ENCODE measurements at regions not wholly inside any gene's neighbourhood (a gene's known extent, or its start where the extent isn't known, plus 50 kb on each side); places are given as distances from the start of the nearest gene placed in this dataset.
A peak's percentile ranks its signal among the peaks of the same experiment; 100 is the strongest.

DNA sequence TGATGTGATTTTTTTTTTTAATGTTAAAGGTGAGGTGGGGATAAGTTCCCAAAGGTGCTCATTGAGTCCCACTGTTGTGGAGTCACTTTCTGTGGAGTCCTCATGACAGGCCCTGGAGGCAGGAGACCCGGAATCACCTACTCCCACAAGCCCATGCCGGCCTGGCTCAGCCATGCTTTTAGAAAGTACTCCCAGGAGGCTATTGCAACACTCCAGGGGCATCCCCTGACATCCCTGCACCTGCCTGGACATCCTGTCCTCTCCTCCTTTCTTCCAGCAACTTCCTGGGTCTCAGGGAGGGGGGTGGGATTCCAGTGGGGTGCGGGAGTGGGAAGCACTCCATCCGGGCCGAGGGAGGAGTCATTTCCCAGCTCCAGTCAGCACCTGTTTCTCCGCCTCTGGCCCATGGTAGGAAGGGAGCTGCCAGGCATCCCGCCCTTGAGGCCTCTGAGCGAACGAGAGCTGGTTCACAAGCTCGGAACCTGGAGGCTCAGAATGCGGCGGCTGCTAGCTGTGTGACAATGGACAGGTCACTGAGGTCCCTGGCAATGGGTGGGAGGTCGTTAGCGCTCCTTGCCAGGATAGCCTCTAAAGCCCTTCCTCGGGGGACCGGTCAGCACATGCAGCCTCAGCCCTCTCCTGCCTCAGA lies 163.9 kb upstream of the ID2 start:
- H3K9me3 ChIP-seq, result no peaks in the 10 kb centered on the region
- no peaks in the 10 kb centered on the region for H3K36me3 ChIP-seq (ENCODE audit: low read depth)
- no peak overlapping the region for H3K4me3 ChIP-seq
- no peak for ATAC-seq
- H3K4me1 ChIP-seq (ENCODE audit: low read depth), result peaks cover 18% of the 10 kb centered on the region
- TF ChIP-seq, protein P1, sequence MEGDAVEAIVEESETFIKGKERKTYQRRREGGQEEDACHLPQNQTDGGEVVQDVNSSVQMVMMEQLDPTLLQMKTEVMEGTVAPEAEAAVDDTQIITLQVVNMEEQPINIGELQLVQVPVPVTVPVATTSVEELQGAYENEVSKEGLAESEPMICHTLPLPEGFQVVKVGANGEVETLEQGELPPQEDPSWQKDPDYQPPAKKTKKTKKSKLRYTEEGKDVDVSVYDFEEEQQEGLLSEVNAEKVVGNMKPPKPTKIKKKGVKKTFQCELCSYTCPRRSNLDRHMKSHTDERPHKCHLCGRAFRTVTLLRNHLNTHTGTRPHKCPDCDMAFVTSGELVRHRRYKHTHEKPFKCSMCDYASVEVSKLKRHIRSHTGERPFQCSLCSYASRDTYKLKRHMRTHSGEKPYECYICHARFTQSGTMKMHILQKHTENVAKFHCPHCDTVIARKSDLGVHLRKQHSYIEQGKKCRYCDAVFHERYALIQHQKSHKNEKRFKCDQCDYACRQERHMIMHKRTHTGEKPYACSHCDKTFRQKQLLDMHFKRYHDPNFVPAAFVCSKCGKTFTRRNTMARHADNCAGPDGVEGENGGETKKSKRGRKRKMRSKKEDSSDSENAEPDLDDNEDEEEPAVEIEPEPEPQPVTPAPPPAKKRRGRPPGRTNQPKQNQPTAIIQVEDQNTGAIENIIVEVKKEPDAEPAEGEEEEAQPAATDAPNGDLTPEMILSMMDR (IDR thresholded peaks at IDR 0.05), result no peak
- DNase-seq, result peak in 1 of 3 donors; percentile 55
- intact Hi-C loops (cut with DNase I, micrococcal nuclease), result no loop called here

GRCh38 chr2:8518979-8519668 lies 162.7 kb upstream of the ID2 start:
- DNase-seq, result no peak
- intact Hi-C loops (cut with DNase I, micrococcal nuclease), result no loop called here
- Histone ChIP-seq H3K36me3 (ENCODE audit: low read depth) (no peaks in the 10 kb centered on the region), H3K4me3 (no peak overlapping the region), H3K9me3 (no peaks in the 10 kb centered on the region), H3K4me1 (ENCODE audit: low read depth) (peaks cover 18% of the 10 kb centered on the region)
- TF ChIP-seq, protein P1 (IDR thresholded peaks at IDR 0.05), result no peak
- ATAC-seq, result no peak

DNA sequence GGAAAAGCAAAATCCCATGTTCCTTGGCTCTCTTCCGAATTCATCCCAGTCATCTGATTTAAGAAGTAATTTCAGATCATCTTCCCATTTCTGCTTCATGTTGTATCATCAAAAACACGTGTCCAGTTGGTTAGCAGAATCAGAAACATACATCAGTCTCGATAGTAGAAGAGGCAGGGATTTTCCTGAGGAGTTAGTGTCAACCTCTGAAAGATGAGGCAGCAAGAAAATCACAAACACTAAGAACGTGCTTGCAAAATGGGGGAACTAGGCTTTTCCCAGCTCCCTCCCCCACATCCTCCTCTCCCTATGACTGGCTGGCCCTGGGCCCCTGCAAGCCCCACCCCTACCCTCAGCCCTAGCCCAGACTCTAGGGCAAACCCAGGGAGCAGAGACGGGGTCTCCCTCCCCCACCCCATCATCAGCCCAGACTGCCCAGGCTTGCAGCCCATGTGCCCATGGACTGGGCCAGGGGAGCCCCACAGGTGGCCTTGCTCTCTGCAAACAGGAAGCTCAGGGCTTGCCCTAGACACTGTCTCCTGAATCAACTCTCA lies 161.0 kb upstream of the ID2 start:
- DNase-seq (peak in 1 of 3 donors; percentile 42), ATAC-seq (no peak)
- H3K36me3 ChIP-seq (ENCODE audit: low read depth), result no peaks in the 10 kb centered on the region
- H3K4me3 ChIP-seq, result no peak overlapping the region
- intact Hi-C loops (cut with DNase I, micrococcal nuclease), result no loop called here
- TF ChIP-seq, protein P1 (IDR thresholded peaks at IDR 0.05), result no peak
- H3K9me3 ChIP-seq, result no peaks in the 10 kb centered on the region
- peaks cover 21% of the 10 kb centered on the region for H3K4me1 ChIP-seq (ENCODE audit: low read depth)

- intact Hi-C loops (cut with DNase I, micrococcal nuclease), result no loop called here
- DNase-seq (peak in 1 of 3 donors; percentile 62), ATAC-seq (peak; percentile 28)
- H3K4me1 ChIP-seq (ENCODE audit: low read depth), result peaks cover 24% of the 10 kb centered on the region
- no peaks in the 10 kb centered on the region for H3K36me3 ChIP-seq (ENCODE audit: low read depth)
- H3K9me3 ChIP-seq, result no peaks in the 10 kb centered on the region
- no peak overlapping the region for H3K4me3 ChIP-seq
- TF ChIP-seq, protein P1 (IDR thresholded peaks at IDR 0.05), result no peak
Observed at GRCh38 chr2:8522687-8523086, 159.2 kb upstream of the ID2 start.

GRCh38 chr2:8524388-8524787 lies 157.5 kb upstream of the ID2 start:
- TF ChIP-seq, protein P1 (IDR thresholded peaks at IDR 0.05), result no peak
- Histone ChIP-seq H3K9me3 (no peaks in the 10 kb centered on the region), H3K4me1 (ENCODE audit: low read depth) (peaks cover 24% of the 10 kb centered on the region), H3K36me3 (ENCODE audit: low read depth) (no peaks in the 10 kb centered on the region), H3K4me3 (no peak overlapping the region)
- no peak for DNase-seq
- ATAC-seq, result no peak
- intact Hi-C loops (cut with DNase I, micrococcal nuclease), result no loop called here

Data from mucosa of descending colon (tissue), 3 donors.